NB4 (cell line): ENCODE measurements at regions not wholly inside any gene's neighbourhood (a gene's known extent, or its start where the extent isn't known, plus 50 kb on each side); places are given as distances from the start of the nearest gene placed in this dataset.
"Not testable (repeated sequence)": the region's sequence is repeated elsewhere in the genome, so short reads cannot be mapped to it uniquely, and the experiment has no call there.

Experiments used
- DNase-seq: peaks from one replicate; pipeline ENCODE4 v3.0.0; 2010; ENCODE audit warnings: low read depth
- H3K4me3 ChIP-seq: one replicate; pipeline ENCODE4 v1.5.1; 2011; ENCODE audit warnings: mild to moderate bottlenecking, low read depth, low read length, moderate library complexity
- CTCF ChIP-seq: IDR thresholded peaks from one replicate; pipeline ENCODE4 v1.5.1; 2012; ENCODE audit warnings: low read depth, low read length
- MAX ChIP-seq: IDR thresholded peaks from 2 replicates; pipeline ENCODE4 v1.6.1; 2011; ENCODE audit warnings: low read depth, low read length
- MYC ChIP-seq: IDR thresholded peaks from 2 replicates; pipeline ENCODE4 v1.6.1; 2011; ENCODE audit warnings: low read depth, low read length
- POLR2A ChIP-seq: IDR thresholded peaks from 2 replicates; pipeline ENCODE4 v1.6.1; 2011; ENCODE audit warnings: mild to moderate bottlenecking; ENCODE audit not compliant: insufficient read length; ENCODE audit errors: extremely low read depth

DNA sequence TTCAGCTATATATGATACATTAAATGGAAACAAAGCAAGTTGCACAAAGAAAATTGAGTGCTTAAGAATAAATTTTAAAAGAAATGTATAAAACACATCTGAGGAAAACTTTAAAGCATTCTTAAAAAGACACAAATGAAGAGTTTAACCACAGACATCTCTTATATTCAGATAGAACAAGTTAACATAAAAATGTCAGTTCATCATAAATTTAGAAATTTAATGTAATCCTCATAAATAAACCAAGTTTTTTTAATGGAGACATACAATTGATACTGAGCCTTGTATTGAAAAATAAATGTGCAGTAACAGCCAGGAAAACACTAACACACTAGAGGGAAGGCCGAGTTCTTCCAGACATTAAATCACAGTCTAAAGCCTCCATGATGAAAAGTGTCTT, 243.9 kb upstream of the MKLN1 start:
- no peak overlapping the region for H3K4me3 ChIP-seq
- DNase-seq, result no peak
- TF ChIP-seq MYC, result no peak
- TF ChIP-seq POLR2A, result no peak
- TF ChIP-seq CTCF, result no peak
- no peak for TF ChIP-seq MAX

- not testable (repeated sequence) for H3K4me3 ChIP-seq, DNase-seq
These were observed 243.3 kb upstream of the MKLN1 start for GRCh38 chr7:131084336-131084735.

- H3K4me3 ChIP-seq, result no peak overlapping the region
- TF ChIP-seq CTCF (no peak), MYC (no peak), MAX (no peak), POLR2A (no peak)
- no peak for DNase-seq
These were observed 239.7 kb upstream of the MKLN1 start for GRCh38 chr7:131087756-131088658.

DNA sequence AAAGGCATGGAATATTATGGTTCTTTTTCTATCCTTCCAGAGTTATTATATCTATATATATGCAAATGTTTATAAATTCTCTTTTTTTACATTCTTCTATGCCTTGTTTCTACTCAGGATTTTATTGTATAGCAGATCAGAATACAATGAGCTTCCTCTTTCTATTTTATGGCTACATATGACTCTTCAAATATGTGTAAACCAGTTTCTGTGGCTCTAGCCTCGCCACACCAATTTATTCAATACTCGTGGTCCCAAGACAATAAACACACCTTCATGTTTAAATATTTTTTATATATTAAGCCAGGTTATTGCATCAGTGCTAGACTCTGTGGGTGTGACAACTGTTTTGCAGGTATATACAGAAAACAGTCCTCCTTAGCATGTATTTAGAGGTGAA, 237.5 kb upstream of the MKLN1 start:
- TF ChIP-seq CTCF, result no peak
- no peak for TF ChIP-seq MYC
- no peak for TF ChIP-seq MAX
- TF ChIP-seq POLR2A, result no peak

DNA sequence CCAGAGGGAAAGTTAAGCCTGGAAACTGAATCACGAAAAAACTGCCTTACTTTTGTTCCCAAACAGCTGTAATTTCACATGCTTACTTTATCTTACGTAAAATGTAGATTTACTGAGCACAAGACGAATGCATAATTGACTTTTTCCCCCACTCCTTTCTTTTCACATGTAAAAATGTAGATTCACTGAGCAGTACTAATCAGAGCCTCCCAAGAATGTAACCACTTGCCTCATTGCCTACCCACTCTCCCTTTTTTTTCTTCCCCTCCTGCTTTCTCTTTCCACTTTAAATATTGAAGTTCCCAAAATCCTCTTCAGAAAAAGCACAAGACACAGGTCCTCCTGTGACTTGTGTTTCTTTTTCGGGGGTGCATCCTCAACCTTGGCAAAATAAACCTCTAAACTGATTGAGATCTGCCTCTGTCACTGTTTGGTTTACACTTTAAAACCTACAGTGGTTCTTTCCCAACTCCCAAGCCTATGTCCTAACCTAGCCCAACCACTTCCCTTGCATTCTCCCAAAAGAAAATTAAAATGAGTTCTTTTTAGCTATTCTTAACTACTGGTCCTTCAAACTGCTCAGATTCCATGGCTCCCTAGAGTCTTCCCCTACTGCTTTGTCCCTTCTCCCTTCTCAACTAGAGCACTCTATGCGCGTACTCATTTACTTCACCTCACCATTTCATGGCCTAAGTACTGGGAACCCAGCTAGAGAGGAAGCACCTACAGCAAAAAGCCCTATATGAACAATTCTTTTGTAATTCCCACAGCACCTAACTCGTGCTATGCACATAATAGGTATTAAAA, 236.6 kb upstream of the MKLN1 start:
- no peak for DNase-seq
- TF ChIP-seq MYC (no peak), POLR2A (no peak), MAX (no peak), CTCF (no peak)
- H3K4me3 ChIP-seq, result no peak overlapping the region

More for the DNA sequence above, 237.5 kb upstream of the MKLN1 start:
- DNase-seq, result no peak
- no peak overlapping the region for H3K4me3 ChIP-seq

DNA sequence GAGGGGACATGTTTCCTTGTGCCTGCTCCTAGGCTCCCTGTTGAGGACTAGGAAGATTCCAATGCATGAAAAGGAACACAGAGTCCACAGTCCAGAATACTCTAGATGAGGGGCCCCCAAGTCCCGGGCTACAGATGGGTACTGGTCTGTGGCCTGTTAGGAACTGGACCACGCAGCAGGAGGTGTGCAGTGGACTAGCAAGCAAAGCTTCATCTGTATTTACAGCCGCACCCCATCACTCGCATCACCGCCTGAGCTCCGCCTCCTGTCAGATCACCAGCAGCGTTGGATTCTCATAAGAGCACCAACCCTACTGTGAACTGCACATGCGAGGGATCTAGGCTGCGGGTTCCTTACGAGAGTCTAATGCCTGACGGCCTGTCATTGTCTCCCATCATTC, 233.0 kb upstream of the MKLN1 start:
- TF ChIP-seq POLR2A, result no peak
- no peak for TF ChIP-seq MYC
- no peak for TF ChIP-seq MAX
- TF ChIP-seq CTCF, result no peak
- no peak for DNase-seq
- H3K4me3 ChIP-seq, result no peak overlapping the region
